ENCODE measurements at regions not wholly inside any gene's neighbourhood (a gene's known extent, or its start where the extent isn't known, plus 50 kb on each side); places are given as distances from the start of the nearest gene placed in this dataset.

- Histone ChIP-seq H3K27me3 (no peaks in the 10 kb centered on the region), H3K9me3 (ENCODE audit: low read depth) (no peaks in the 10 kb centered on the region), H4K20me1 (ENCODE audit: insufficient read depth, poor library complexity, severe bottlenecking) (no peaks in the 10 kb centered on the region), H2AFZ (no peak overlapping the region), H3K4me3 (no peak overlapping the region), H3K9me2 (replicated peaks; ENCODE audit: insufficient read depth) (no peaks in the 10 kb centered on the region), H3K4me1 (ENCODE audit: insufficient read depth) (peaks cover 4% of the 10 kb centered on the region), H3K79me2 (no peaks in the 10 kb centered on the region), H3K36me3 (replicated peaks; ENCODE audit: insufficient read depth, low read depth) (no peaks in the 10 kb centered on the region), H3K27ac (no peak overlapping the region), H3K4me2 (no peak overlapping the region)
- WGBS (ENCODE audit: low lambda C conversion rate, missing lambda C conversion rate), result 87% methylated on average over 3 of the region's 3 CpGs
- no peak for DNase-seq (ENCODE audit: low spot score)
- TF ChIP-seq EZH2phosphoT487 (IDR thresholded peaks at IDR 0.05; ENCODE audit: low read depth, severe bottlenecking, unreplicated experiment) (no peak), EZH2 (IDR thresholded peaks at IDR 0.05; ENCODE audit: borderline replicate concordance) (no peak), CTCF (IDR thresholded peaks at IDR 0.05; ENCODE audit: poor library complexity) (no peak)
Observed at GRCh38 chr9:108360304-108360703, 495.5 kb downstream of the ACTL7B start.

GRCh38 chr9:108356806-108357205 is 499.0 kb downstream of the ACTL7B start:
- WGBS (ENCODE audit: low lambda C conversion rate, missing lambda C conversion rate), result 65% methylated on average over 2 of the region's 2 CpGs

GRCh38 chr9:108351571-108351970 is 504.2 kb downstream of the ACTL7B start:
- Histone ChIP-seq H3K4me2 (no peak overlapping the region), H3K79me2 (no peaks in the 10 kb centered on the region), H3K27ac (no peak overlapping the region), H2AFZ (no peak overlapping the region), H3K4me3 (no peak overlapping the region), H3K9me2 (replicated peaks; ENCODE audit: insufficient read depth) (no peaks in the 10 kb centered on the region), H3K36me3 (replicated peaks; ENCODE audit: insufficient read depth, low read depth) (no peaks in the 10 kb centered on the region), H3K4me1 (ENCODE audit: insufficient read depth) (no peaks in the 10 kb centered on the region), H3K9me3 (ENCODE audit: low read depth) (no peaks in the 10 kb centered on the region), H3K27me3 (no peaks in the 10 kb centered on the region), H4K20me1 (ENCODE audit: insufficient read depth, poor library complexity, severe bottlenecking) (no peaks in the 10 kb centered on the region)
- 99% methylated on average over 5 of the region's 5 CpGs for WGBS (ENCODE audit: low lambda C conversion rate, missing lambda C conversion rate)
- no peak for DNase-seq (ENCODE audit: low spot score)
- TF ChIP-seq CTCF (IDR thresholded peaks at IDR 0.05; ENCODE audit: poor library complexity) (no peak), EZH2phosphoT487 (IDR thresholded peaks at IDR 0.05; ENCODE audit: low read depth, severe bottlenecking, unreplicated experiment) (no peak), EZH2 (IDR thresholded peaks at IDR 0.05; ENCODE audit: borderline replicate concordance) (no peak)

More at GRCh38 chr9:108356806-108357205, 499.0 kb downstream of the ACTL7B start:
- no peaks in the 10 kb centered on the region for H3K9me3 ChIP-seq (ENCODE audit: low read depth)
- TF ChIP-seq EZH2phosphoT487 (IDR thresholded peaks at IDR 0.05; ENCODE audit: low read depth, severe bottlenecking, unreplicated experiment), result no peak
- TF ChIP-seq EZH2 (IDR thresholded peaks at IDR 0.05; ENCODE audit: borderline replicate concordance), result no peak
- TF ChIP-seq CTCF (IDR thresholded peaks at IDR 0.05; ENCODE audit: poor library complexity), result no peak
- H3K27ac ChIP-seq, result no peak overlapping the region
- no peaks in the 10 kb centered on the region for H3K9me2 ChIP-seq (replicated peaks; ENCODE audit: insufficient read depth)
- no peak overlapping the region for H3K4me3 ChIP-seq
- H2AFZ ChIP-seq, result no peak overlapping the region
- no peak overlapping the region for H3K4me2 ChIP-seq
- H3K27me3 ChIP-seq, result no peaks in the 10 kb centered on the region
- peaks cover 4% of the 10 kb centered on the region for H3K4me1 ChIP-seq (ENCODE audit: insufficient read depth)
- no peak for DNase-seq (ENCODE audit: low spot score)
- no peaks in the 10 kb centered on the region for H4K20me1 ChIP-seq (ENCODE audit: insufficient read depth, poor library complexity, severe bottlenecking)
- no peaks in the 10 kb centered on the region for H3K36me3 ChIP-seq (replicated peaks; ENCODE audit: insufficient read depth, low read depth)
- no peaks in the 10 kb centered on the region for H3K79me2 ChIP-seq
